ENCODE measurements at regions not wholly inside any gene's neighbourhood (a gene's known extent, or its start where the extent isn't known, plus 50 kb on each side); places are given as distances from the start of the nearest gene placed in this dataset.

DNA sequence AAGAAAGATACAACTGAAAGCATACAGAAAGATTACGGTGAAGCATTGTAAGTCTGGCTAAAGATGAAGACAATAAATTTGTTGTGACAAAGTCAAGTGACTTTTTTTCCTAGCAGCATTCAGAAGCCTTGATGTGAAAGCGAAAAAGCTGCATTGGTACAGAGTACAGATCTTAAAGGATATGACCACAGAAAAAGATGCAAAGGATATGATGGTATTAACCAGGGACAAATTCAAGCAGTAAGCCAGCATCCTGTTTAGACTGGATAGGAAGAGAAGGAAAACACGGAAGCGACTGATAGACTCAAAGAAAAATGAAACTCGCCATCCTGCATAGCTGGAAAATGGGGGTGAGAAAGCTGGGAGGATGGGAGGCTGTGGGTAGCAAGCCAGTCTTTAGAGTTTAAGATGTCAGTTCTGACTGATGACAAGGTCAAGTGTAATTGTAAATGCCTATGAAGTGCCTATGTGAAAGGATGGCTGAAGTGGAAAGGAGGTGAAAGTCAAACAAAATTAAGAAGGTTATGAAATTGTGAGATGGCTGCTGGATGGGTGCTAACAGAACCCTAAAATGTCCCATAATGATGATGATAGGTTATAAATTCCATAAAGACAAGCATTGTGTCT, 92.4 kb downstream of the PHLDA1 start:
- 92% methylated on average over 5 of the region's 5 CpGs for WGBS (ENCODE audit: low lambda C conversion rate)
- POLR2A ChIA-PET: no interaction called here
- no peak overlapping the region for H3K9ac ChIP-seq
- H3K4me3 ChIP-seq (ENCODE audit: low read depth in 2 of 2, low read length in 1 of 2): no peak overlapping the region
- no peak for DNase-seq
- CTCF ChIA-PET: interaction anchor here (0.8 kb wide), 1 partner anchor 122 kb away, joined by 3 read pairs; no protein-coding TSS in a partner anchor
- H3K27ac ChIP-seq (ENCODE audit: low read depth in 2 of 2, low read length in 1 of 2): no peak overlapping the region
- no peaks in the 10 kb centered on the region for H4K20me1 ChIP-seq (ENCODE audit: insufficient read depth)
- TF ChIP-seq ELF1 (IDR thresholded peaks at IDR 0.05): no peak
- no peak for TF ChIP-seq FOSL2 (IDR thresholded peaks at IDR 0.05; ENCODE audit: borderline replicate concordance, low read depth)
- no peak for TF ChIP-seq RXRA (IDR thresholded peaks at IDR 0.05; ENCODE audit: borderline replicate concordance, low read depth)
- TF ChIP-seq, protein P1, sequence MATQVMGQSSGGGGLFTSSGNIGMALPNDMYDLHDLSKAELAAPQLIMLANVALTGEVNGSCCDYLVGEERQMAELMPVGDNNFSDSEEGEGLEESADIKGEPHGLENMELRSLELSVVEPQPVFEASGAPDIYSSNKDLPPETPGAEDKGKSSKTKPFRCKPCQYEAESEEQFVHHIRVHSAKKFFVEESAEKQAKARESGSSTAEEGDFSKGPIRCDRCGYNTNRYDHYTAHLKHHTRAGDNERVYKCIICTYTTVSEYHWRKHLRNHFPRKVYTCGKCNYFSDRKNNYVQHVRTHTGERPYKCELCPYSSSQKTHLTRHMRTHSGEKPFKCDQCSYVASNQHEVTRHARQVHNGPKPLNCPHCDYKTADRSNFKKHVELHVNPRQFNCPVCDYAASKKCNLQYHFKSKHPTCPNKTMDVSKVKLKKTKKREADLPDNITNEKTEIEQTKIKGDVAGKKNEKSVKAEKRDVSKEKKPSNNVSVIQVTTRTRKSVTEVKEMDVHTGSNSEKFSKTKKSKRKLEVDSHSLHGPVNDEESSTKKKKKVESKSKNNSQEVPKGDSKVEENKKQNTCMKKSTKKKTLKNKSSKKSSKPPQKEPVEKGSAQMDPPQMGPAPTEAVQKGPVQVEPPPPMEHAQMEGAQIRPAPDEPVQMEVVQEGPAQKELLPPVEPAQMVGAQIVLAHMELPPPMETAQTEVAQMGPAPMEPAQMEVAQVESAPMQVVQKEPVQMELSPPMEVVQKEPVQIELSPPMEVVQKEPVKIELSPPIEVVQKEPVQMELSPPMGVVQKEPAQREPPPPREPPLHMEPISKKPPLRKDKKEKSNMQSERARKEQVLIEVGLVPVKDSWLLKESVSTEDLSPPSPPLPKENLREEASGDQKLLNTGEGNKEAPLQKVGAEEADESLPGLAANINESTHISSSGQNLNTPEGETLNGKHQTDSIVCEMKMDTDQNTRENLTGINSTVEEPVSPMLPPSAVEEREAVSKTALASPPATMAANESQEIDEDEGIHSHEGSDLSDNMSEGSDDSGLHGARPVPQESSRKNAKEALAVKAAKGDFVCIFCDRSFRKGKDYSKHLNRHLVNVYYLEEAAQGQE (IDR thresholded peaks at IDR 0.05; ENCODE audit: low read depth, low read length): no peak
- TF ChIP-seq NFIC (IDR thresholded peaks at IDR 0.05; ENCODE audit: borderline replicate concordance): no peak
- no peak for TF ChIP-seq EP300 (IDR thresholded peaks at IDR 0.05; ENCODE audit: borderline replicate concordance in 1 of 2, low read depth in 1 of 2, low read length in 1 of 2)
- TF ChIP-seq SMC3 (IDR thresholded peaks at IDR 0.05; ENCODE audit: low read depth, low read length): no peak
- TF ChIP-seq, protein P2, sequence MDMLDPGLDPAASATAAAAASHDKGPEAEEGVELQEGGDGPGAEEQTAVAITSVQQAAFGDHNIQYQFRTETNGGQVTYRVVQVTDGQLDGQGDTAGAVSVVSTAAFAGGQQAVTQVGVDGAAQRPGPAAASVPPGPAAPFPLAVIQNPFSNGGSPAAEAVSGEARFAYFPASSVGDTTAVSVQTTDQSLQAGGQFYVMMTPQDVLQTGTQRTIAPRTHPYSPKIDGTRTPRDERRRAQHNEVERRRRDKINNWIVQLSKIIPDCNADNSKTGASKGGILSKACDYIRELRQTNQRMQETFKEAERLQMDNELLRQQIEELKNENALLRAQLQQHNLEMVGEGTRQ (IDR thresholded peaks at IDR 0.05; ENCODE audit: borderline replicate concordance, low read depth, low read length): no peak
- no peak for TF ChIP-seq EZH2phosphoT487 (IDR thresholded peaks at IDR 0.05; ENCODE audit: borderline replicate concordance, low read depth)
- TF ChIP-seq, protein P3, sequence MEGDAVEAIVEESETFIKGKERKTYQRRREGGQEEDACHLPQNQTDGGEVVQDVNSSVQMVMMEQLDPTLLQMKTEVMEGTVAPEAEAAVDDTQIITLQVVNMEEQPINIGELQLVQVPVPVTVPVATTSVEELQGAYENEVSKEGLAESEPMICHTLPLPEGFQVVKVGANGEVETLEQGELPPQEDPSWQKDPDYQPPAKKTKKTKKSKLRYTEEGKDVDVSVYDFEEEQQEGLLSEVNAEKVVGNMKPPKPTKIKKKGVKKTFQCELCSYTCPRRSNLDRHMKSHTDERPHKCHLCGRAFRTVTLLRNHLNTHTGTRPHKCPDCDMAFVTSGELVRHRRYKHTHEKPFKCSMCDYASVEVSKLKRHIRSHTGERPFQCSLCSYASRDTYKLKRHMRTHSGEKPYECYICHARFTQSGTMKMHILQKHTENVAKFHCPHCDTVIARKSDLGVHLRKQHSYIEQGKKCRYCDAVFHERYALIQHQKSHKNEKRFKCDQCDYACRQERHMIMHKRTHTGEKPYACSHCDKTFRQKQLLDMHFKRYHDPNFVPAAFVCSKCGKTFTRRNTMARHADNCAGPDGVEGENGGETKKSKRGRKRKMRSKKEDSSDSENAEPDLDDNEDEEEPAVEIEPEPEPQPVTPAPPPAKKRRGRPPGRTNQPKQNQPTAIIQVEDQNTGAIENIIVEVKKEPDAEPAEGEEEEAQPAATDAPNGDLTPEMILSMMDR (IDR thresholded peaks at IDR 0.05): no peak
- no peaks in the 10 kb centered on the region for H3K36me3 ChIP-seq (replicated peaks in 1 of 2; ENCODE audit: control insufficient read depth in 1 of 2, insufficient read depth in 2 of 2, low read length in 1 of 2)
- H2AFZ ChIP-seq (ENCODE audit: low read depth): no peak overlapping the region
- H3K4me1 ChIP-seq (ENCODE audit: control insufficient read depth in 1 of 2, insufficient read depth in 2 of 2, low read depth in 1 of 2, low read length in 1 of 2): peaks cover 0 to 13% of the 10 kb centered on the region in 2 experiments; a peak in 1 of 4 replicates
- no peaks in the 10 kb centered on the region for H3K79me2 ChIP-seq (ENCODE audit: insufficient read depth)
- peaks cover 13% of the 10 kb centered on the region for H3F3A ChIP-seq (replicated peaks; ENCODE audit: insufficient read depth)
- no peaks in the 10 kb centered on the region for H3K9me3 ChIP-seq
- H3K4me2 ChIP-seq: no peak overlapping the region
- no peaks in the 10 kb centered on the region for H3K27me3 ChIP-seq (ENCODE audit: insufficient read depth)
- H3K9me2 ChIP-seq: no peaks in the 10 kb centered on the region
